ENCODE measurements at regions not wholly inside any gene's neighbourhood (a gene's known extent, or its start where the extent isn't known, plus 50 kb on each side); places are given as distances from the start of the nearest gene placed in this dataset.

DNA sequence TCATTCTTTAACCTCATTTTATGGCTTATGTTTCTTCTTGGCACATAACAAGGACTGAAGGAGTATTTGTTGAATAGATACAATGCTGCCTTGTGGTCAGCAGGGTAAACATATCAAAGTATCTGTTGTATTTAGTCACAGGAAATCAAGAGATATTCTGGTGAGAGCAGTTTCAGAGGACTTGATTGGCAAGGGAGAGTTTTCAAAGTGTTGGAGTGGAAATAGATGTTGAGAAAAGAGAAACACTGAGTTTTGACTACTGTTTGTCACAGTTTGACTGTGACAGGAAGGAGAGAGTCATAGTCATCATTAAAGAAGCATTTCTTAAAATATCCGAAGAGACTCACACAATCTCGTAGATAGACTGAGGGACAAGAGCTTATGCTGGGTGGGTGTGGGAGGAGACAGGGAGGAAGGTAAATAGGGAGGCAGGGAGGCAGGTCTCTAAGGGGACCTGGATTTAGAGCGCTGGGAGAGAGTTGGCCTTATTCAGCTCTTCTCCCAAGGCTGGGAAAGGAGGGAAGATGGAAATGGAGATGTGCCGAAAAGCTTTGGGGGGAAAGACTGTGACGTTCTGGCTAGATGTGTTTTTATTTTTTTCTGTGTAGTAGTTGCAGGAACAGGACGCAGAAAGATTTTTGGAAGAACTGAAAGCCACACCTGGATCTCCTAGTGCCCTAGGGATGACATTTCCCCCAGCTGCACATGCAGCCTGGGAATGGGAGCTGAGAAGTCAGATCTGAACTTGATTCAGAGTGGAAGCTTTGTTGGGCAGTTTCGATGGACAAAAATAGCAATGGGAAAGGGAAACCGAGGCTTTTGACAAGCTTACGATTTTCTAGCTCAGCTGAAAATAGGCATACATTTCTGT lies 65.0 kb upstream of the IFNGR1 start:
- TF ChIP-seq, protein P1, sequence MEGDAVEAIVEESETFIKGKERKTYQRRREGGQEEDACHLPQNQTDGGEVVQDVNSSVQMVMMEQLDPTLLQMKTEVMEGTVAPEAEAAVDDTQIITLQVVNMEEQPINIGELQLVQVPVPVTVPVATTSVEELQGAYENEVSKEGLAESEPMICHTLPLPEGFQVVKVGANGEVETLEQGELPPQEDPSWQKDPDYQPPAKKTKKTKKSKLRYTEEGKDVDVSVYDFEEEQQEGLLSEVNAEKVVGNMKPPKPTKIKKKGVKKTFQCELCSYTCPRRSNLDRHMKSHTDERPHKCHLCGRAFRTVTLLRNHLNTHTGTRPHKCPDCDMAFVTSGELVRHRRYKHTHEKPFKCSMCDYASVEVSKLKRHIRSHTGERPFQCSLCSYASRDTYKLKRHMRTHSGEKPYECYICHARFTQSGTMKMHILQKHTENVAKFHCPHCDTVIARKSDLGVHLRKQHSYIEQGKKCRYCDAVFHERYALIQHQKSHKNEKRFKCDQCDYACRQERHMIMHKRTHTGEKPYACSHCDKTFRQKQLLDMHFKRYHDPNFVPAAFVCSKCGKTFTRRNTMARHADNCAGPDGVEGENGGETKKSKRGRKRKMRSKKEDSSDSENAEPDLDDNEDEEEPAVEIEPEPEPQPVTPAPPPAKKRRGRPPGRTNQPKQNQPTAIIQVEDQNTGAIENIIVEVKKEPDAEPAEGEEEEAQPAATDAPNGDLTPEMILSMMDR (IDR thresholded peaks at IDR 0.05; ENCODE audit: insufficient read depth, low read depth, low read length) = no peak
- TF ChIP-seq EZH2 (IDR thresholded peaks at IDR 0.05; ENCODE audit: insufficient read depth, low read length) = no peak
